PC-3 (cell line): ENCODE measurements at regions not wholly inside any gene's neighbourhood (a gene's known extent, or its start where the extent isn't known, plus 50 kb on each side); places are given as distances from the start of the nearest gene placed in this dataset.

Experiments
- ATAC-seq: fragments of 200-7000 bp; cut with Tn5 transposase; 2 replicates; pipeline ENCODE4 v1.9.1; 2020; ENCODE audit warnings: mild to moderate bottlenecking, moderate library complexity
- BruUV-seq: library from RNA; stranded (reverse); fragments of 400-500 nt; replicated peaks from 2 replicates; lab custom pipeline; 2021; lab: Mats Ljungman, UMichigan
- CTCF ChIA-PET: fragments of 300-600 bp; sonication (Branson Sonifier 250); formaldehyde crosslinking; loops from one replicate; lab custom pipeline; 2022; ENCODE audit warnings: antibody characterized with exemption; lab: Charles Lee
- POLR2A ChIA-PET: fragments of 300-600 bp; sonication (Branson Sonifier 250); formaldehyde crosslinking; loops from one replicate; lab custom pipeline; 2022; ENCODE audit warnings: antibody characterized with exemption; ENCODE audit not compliant: unreplicated experiment; lab: Charles Lee
- DNase-seq: peaks from one replicate; pipeline ENCODE4 v3.0.0-alpha.2; 2015
- H2AFZ ChIP-seq: fragments of 300-600 bp; sonication (generic); 2 replicates; pipeline ENCODE4 v1.6.0; 2016; ENCODE audit warnings: antibody characterized with exemption, low read length
- H3F3A ChIP-seq: fragments of 300-600 bp; sonication (generic); one replicate; pipeline ENCODE4 v1.6.0; 2017; ENCODE audit warnings: antibody characterized with exemption, low read length, control low read depth, mild to moderate bottlenecking; ENCODE audit not compliant: unreplicated experiment
- H3K27ac ChIP-seq: fragments of 300-600 bp; sonication (generic); 2 replicates; pipeline ENCODE4 v1.5.1; 2016; ENCODE audit warnings: mild to moderate bottlenecking, low read length
- H3K27me3 ChIP-seq: fragments of 300-600 bp; sonication (generic); 2 replicates; pipeline ENCODE4 v1.6.1; 2016; ENCODE audit warnings: low read length, mixed read lengths
- H3K36me3 ChIP-seq: fragments of 300-600 bp; sonication (generic); 2 replicates; pipeline ENCODE4 v1.6.1; 2016; ENCODE audit warnings: low read depth, mixed run types, low read length, mixed read lengths
- H3K4me1 ChIP-seq: fragments of 300-600 bp; sonication (generic); 2 replicates; pipeline ENCODE4 v1.5.1; 2016; ENCODE audit warnings: low read length; ENCODE audit not compliant: insufficient read depth
- H3K4me2 ChIP-seq: fragments of 300-600 bp; sonication (generic); 2 replicates; pipeline ENCODE4 v1.6.0; 2016; ENCODE audit warnings: low read length
- H3K4me3 ChIP-seq: fragments of 300-600 bp; sonication (generic); 2 replicates; pipeline ENCODE4 v1.5.1; 2016; ENCODE audit warnings: mild to moderate bottlenecking, low read length, mixed read lengths
- H3K79me2 ChIP-seq: fragments of 300-600 bp; sonication (generic); 2 replicates; pipeline ENCODE4 v1.6.1; 2017; ENCODE audit warnings: low read length, mixed read lengths
- H3K9ac ChIP-seq: fragments of 300-600 bp; sonication (generic); 2 replicates; pipeline ENCODE4 v1.6.0; 2016; ENCODE audit warnings: mild to moderate bottlenecking, low read length
- H3K9me2 ChIP-seq: fragments of 300-600 bp; sonication (generic); replicated peaks from 2 replicates; pipeline ENCODE4 v1.6.1; 2016; ENCODE audit warnings: mixed run types, low read length, mixed read lengths
- H3K9me3 ChIP-seq: fragments of 300-600 bp; sonication (generic); 2 replicates; pipeline ENCODE4 v1.6.1; 2016; ENCODE audit warnings: low read length, mixed read lengths
- H4K20me1 ChIP-seq: fragments of 300-600 bp; sonication (generic); 2 replicates; pipeline ENCODE4 v1.6.1; 2016; ENCODE audit warnings: low read length, mixed read lengths
- CTCF ChIP-seq: fragments of 300-600 bp; sonication (generic); conservative IDR thresholded peaks from 2 replicates; pipeline ENCODE4 v1.5.1; 2017; ENCODE audit warnings: antibody characterized with exemption, low read depth, mild to moderate bottlenecking, low read length
- EZH2 ChIP-seq: fragments of 300-600 bp; sonication (generic); IDR thresholded peaks from one replicate; pipeline ENCODE4 v1.6.1; 2017; ENCODE audit warnings: antibody characterized with exemption, mild to moderate bottlenecking, low read length; ENCODE audit not compliant: unreplicated experiment
- EZH2phosphoT487 ChIP-seq: fragments of 300-600 bp; sonication (generic); IDR thresholded peaks from 2 replicates; pipeline ENCODE4 v1.6.1; 2018; ENCODE audit warnings: mild to moderate bottlenecking, antibody characterized with exemption, low read length, borderline replicate concordance
- intact Hi-C: fragments of 100-400 bp; cut with micrococcal nuclease; formaldehyde crosslinking; loops from 2 replicates; pipeline ENCODE4 v1.9.0; 2023

GRCh38 chr1:188620236-188620635 is 1791.5 kb downstream of the PLA2G4A start:
- Histone ChIP-seq H3K27me3 (no peaks in the 10 kb centered on the region), H3K36me3 (no peaks in the 10 kb centered on the region), H3K27ac (no peak overlapping the region), H3K9me3 (no peaks in the 10 kb centered on the region), H3K79me2 (no peaks in the 10 kb centered on the region), H3K4me1 (no peaks in the 10 kb centered on the region), H3K9ac (no peak overlapping the region), H3K4me3 (no peak overlapping the region), H3K4me2 (no peak overlapping the region), H3K9me2 (no peaks in the 10 kb centered on the region), H2AFZ (no peak overlapping the region), H4K20me1 (no peaks in the 10 kb centered on the region), H3F3A (no peaks in the 10 kb centered on the region)
- DNase-seq (no peak), ATAC-seq (no peak)
- no TSS peak for BruUV-seq
- ChIA-PET CTCF (no interaction called here), POLR2A (no interaction called here)
- intact Hi-C loops, result no loop called here
- TF ChIP-seq EZH2 (no peak), CTCF (no peak), EZH2phosphoT487 (no peak)

- no peak overlapping the region for H3K4me2 ChIP-seq
- H3K4me3 ChIP-seq, result no peak overlapping the region
- H3F3A ChIP-seq, result no peaks in the 10 kb centered on the region
- BruUV-seq, result no TSS peak
- H3K9me2 ChIP-seq, result no peaks in the 10 kb centered on the region
- intact Hi-C loops, result no loop called here
- TF ChIP-seq EZH2phosphoT487 (no peak), EZH2 (no peak), CTCF (no peak)
- H3K27ac ChIP-seq, result no peak overlapping the region
- DNase-seq (no peak), ATAC-seq (no peak)
- no peaks in the 10 kb centered on the region for H3K9me3 ChIP-seq
- ChIA-PET CTCF (no interaction called here), POLR2A (no interaction called here)
- H3K27me3 ChIP-seq, result no peaks in the 10 kb centered on the region
- no peaks in the 10 kb centered on the region for H4K20me1 ChIP-seq
- H3K9ac ChIP-seq, result no peak overlapping the region
- no peak overlapping the region for H2AFZ ChIP-seq
- no peaks in the 10 kb centered on the region for H3K36me3 ChIP-seq
- no peaks in the 10 kb centered on the region for H3K79me2 ChIP-seq
- H3K4me1 ChIP-seq, result no peaks in the 10 kb centered on the region
These were observed 1812.9 kb downstream of the PLA2G4A start for GRCh38 chr1:188641566-188642211.

- CTCF ChIA-PET, result no interaction called here
These were observed 1814.0 kb downstream of the PLA2G4A start for GRCh38 chr1:188642704-188643103.

More at GRCh38 chr1:188642704-188643103, 1814.0 kb downstream of the PLA2G4A start:
- H3K27ac ChIP-seq, result no peak overlapping the region
- POLR2A ChIA-PET, result no interaction called here
- H3K4me3 ChIP-seq, result no peak overlapping the region
- H2AFZ ChIP-seq, result no peak overlapping the region
- H3K79me2 ChIP-seq, result no peaks in the 10 kb centered on the region
- H3K36me3 ChIP-seq, result no peaks in the 10 kb centered on the region
- no peaks in the 10 kb centered on the region for H3K9me2 ChIP-seq
- H3K9me3 ChIP-seq, result no peaks in the 10 kb centered on the region
- H3K27me3 ChIP-seq, result no peaks in the 10 kb centered on the region
- no TSS peak for BruUV-seq
- no peak overlapping the region for H3K4me2 ChIP-seq
- H3F3A ChIP-seq, result no peaks in the 10 kb centered on the region
- TF ChIP-seq CTCF, result no peak
- no peak for TF ChIP-seq EZH2
- TF ChIP-seq EZH2phosphoT487, result no peak
- H3K9ac ChIP-seq, result no peak overlapping the region
- H4K20me1 ChIP-seq, result no peaks in the 10 kb centered on the region
- intact Hi-C loops, result no loop called here
- ATAC-seq, result no peak
- no peaks in the 10 kb centered on the region for H3K4me1 ChIP-seq
- no peak for DNase-seq
